Mucosa of descending colon (tissue), 3 donors: ENCODE measurements at regions not wholly inside any gene's neighbourhood (a gene's known extent, or its start where the extent isn't known, plus 50 kb on each side); places are given as distances from the start of the nearest gene placed in this dataset.
A peak's percentile ranks its signal among the peaks of the same experiment; 100 is the strongest.

Experiments used
- ATAC-seq: fragments of 200-7000 bp; cut with Tn5 transposase; one replicate; pipeline ENCODE4 v1.9.1; 2020; ENCODE audit warnings: mild to moderate bottlenecking, moderate library complexity
- DNase-seq, 3 donors: peaks; one replicate each; pipeline ENCODE4 v3.0.0-alpha.2; 2020
- H3K36me3 ChIP-seq: fragments of 200-600 bp; one replicate; pipeline ENCODE4 v1.8.0; 2021; ENCODE audit warnings: low read depth, mild to moderate bottlenecking
- H3K4me1 ChIP-seq: fragments of 200-600 bp; one replicate; pipeline ENCODE4 v1.8.0; 2021; ENCODE audit warnings: low read depth, mild to moderate bottlenecking
- H3K4me3 ChIP-seq: fragments of 200-600 bp; one replicate; pipeline ENCODE4 v1.8.0; 2021; ENCODE audit warnings: mild to moderate bottlenecking
- H3K9me3 ChIP-seq: fragments of 200-600 bp; one replicate; pipeline ENCODE4 v1.8.0; 2021; ENCODE audit warnings: mild to moderate bottlenecking
- CTCF ChIP-seq: fragments of 200-600 bp; IDR thresholded peaks from one replicate; pipeline ENCODE4 v1.8.0; 2022; ENCODE audit warnings: antibody characterized with exemption, mild to moderate bottlenecking
- intact Hi-C, 2 donors: fragments of 100-400 bp; cut with DNase I in 1 of 2; cut with micrococcal nuclease in 1 of 2; formaldehyde crosslinking; loops; one replicate each; pipeline versions ENCODE4 v1.11.0 to v1.11.1; 2022; cut with DNase I, micrococcal nuclease
- donor health status: DM: no; HTN: no; CAD: no; lungs with moderate emphysema.
- donor health status: DM: no; HTN: no; CAD: no.
- donor health status: DM: no; HTN: yes; CAD: no.

DNA sequence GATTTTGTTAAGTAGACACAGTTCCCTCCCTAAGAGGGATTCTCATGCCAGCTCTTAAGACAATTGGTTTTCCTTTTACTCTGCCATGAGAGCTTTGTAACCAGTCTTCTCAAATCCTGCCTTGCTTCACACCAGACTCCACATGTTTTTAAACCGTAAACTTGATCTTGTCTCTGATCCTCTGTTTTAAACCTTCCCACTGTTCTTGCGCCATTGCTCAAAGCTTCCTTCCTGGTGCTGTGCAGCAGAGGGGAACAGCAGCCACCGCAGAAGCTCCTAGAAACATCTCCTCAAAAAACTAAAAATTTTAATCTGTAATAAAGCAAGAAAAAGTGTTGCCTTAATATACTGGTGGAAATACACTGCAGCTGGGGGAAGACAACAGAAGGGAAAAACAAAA, 154.5 kb upstream of the SATB1 start:
- no peak for TF ChIP-seq CTCF
- no peak for DNase-seq
- intact Hi-C loops = no loop called here
- ATAC-seq = no peak
- H3K36me3 ChIP-seq = no peaks in the 10 kb centered on the region
- H3K9me3 ChIP-seq = no peaks in the 10 kb centered on the region
- no peak overlapping the region for H3K4me3 ChIP-seq
- H3K4me1 ChIP-seq = no peaks in the 10 kb centered on the region

DNA sequence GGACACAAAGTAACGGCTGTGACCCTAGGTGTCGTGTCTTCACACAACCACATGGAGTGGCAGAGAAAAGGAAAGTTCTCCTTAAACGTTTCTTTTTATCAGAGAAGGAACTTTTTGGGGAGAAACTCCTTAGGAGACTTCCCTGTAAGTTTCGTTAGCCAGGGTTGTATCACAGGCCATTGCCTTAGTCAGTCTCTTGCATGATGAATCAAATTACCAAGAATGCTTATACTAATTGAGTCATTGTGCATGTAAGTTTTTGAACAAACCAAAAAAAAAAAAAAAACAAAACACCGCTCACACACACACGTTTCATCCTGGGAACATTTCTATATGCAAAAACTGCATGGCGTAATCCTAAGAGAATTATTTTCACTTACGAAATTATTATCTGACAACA, 150.4 kb upstream of the SATB1 start:
- Histone ChIP-seq H3K4me1 (no peaks in the 10 kb centered on the region), H3K9me3 (no peaks in the 10 kb centered on the region), H3K36me3 (no peaks in the 10 kb centered on the region), H3K4me3 (no peak overlapping the region)
- intact Hi-C loops = no loop called here
- TF ChIP-seq CTCF = no peak
- no peak for DNase-seq
- no peak for ATAC-seq

DNA sequence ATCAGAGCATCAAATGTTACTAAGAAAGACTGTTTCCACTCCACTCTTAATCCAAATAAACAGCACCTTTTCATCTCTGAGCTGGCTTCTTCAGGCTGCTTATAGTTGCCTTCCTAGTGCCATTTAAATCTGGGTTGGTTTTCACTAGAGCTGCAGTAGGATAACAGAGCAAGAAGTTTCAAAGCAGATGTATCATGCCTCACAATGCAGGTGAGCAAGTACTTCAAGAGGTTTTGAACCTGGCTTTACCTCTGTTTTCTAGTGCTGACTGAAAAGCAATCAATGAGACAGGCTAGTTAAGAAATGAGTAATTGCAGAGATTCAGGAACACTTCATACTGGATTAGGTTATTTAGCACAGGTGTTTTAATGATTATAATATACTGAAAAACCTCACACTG, 147.7 kb upstream of the SATB1 start:
- Histone ChIP-seq H3K4me1 (no peaks in the 10 kb centered on the region), H3K4me3 (no peak overlapping the region), H3K9me3 (no peaks in the 10 kb centered on the region), H3K36me3 (no peaks in the 10 kb centered on the region)
- TF ChIP-seq CTCF = no peak
- DNase-seq = no peak
- intact Hi-C loops = no loop called here
- no peak for ATAC-seq

- intact Hi-C loops = no loop called here
- DNase-seq (no peak), ATAC-seq (no peak)
- no peaks in the 10 kb centered on the region for H3K4me1 ChIP-seq
- no peak overlapping the region for H3K4me3 ChIP-seq
- H3K36me3 ChIP-seq = no peaks in the 10 kb centered on the region
- H3K9me3 ChIP-seq = no peaks in the 10 kb centered on the region
- TF ChIP-seq CTCF = no peak
Measured at GRCh38 chr3:18567293-18567692, 142.2 kb upstream of the SATB1 start.

GRCh38 chr3:18562364-18563154, 137.4 kb upstream of the SATB1 start:
- ATAC-seq (peak; percentile 54), DNase-seq (no peak)
- no peak for TF ChIP-seq CTCF
- Histone ChIP-seq H3K36me3 (no peaks in the 10 kb centered on the region), H3K9me3 (no peaks in the 10 kb centered on the region), H3K4me1 (no peaks in the 10 kb centered on the region), H3K4me3 (no peak overlapping the region)
- intact Hi-C loops = no loop called here
